COLO829 (cell line): ENCODE measurements at regions not wholly inside any gene's neighbourhood (a gene's known extent, or its start where the extent isn't known, plus 50 kb on each side); places are given as distances from the start of the nearest gene placed in this dataset.

Source experiments
- DNase-seq: peaks from one replicate; pipeline ENCODE4 v3.0.0; 2012; ENCODE audit warnings: low spot score

DNA sequence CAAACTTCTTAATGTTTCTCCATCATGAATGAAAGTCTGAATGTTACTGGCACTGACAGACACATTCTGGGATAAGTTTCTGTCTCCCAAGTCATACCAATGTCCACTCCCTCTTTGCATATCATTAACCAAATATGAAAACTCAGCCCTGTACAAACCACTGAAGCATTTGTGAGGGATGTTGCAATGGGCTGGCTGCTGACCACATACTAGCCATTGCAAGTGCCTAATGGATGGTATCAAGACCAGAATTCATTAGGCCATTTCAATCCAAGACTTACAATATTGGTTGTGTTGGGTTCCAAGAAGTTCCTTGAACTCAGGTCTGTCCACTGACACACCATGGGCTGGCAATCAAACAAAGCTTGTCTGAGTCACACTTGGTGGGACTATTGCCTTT, 73.8 kb downstream of the CBLN2 start:
- DNase-seq = no peak

DNA sequence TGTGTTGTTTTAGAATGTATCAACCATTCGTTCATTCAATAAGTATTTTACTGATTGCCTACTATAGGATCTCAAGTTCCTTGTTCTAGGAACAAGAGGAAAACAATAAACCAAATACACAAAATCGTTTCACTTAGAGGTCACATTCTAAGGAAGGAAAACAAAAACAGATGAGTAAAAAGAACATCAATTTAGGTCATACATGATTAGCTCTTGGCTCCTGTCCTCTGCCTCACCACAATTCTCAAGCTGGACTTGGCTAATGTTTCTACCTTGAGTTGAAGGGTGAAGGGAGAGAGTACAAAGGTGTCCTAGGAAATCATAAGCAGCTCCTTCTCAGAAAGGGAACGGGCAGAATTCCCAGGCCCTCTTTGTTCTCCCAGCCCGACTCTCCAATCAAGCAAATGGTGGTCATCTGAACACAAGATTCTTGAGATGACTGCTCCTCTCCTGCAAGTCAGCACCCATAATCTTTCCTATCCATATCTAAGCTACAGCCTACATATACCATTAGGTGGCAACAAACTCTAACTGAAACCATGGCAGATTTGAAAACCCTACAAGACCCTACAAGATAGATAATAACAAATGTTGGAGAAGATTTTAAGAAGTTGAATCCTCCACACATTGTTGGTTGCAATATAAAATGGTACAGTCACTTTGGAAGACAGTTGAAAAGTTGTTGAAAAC, 76.0 kb downstream of the CBLN2 start:
- no peak for DNase-seq

DNA sequence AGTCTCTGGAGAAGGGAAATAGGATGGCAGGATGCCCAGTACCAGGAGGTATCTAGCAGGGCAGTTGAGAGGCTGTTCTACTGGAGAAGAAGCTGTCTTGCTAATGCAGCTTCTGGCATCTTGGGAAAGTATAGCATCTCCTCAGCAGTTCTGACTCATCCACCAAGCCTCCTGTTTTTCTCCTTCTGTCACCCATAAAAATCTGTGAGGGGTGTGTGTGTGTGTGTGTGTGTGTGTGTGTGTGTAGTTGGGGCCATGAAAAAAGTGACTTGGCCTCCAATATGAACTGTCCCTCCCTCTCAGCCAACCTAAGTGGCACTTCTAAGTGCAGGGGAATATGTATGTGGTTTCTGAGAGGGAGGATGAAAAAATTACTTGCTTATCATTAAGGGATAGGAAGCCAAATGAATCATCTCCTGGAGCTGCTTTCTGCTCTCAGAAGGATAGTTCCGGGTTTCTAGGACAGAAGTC, 83.9 kb downstream of the CBLN2 start:
- no peak for DNase-seq

DNA sequence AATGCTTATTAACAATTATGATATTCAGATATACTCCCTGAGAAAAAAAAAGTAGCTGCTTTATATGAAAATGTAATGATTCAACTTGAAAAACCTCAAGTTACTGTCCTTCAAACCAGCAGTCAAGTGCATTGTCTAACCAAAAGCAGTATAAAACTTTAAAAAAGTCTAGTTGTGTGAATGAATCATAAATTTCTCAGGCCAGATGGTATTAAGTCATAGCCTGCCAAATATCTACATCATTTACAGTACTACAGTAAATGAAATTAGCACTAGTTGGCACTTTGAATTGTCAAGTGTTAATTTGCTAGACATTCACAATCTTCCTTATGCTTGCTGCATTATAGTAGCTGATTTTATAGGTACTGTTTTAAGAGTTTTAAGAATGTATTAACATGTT, 85.9 kb downstream of the CBLN2 start:
- DNase-seq = no peak

DNA sequence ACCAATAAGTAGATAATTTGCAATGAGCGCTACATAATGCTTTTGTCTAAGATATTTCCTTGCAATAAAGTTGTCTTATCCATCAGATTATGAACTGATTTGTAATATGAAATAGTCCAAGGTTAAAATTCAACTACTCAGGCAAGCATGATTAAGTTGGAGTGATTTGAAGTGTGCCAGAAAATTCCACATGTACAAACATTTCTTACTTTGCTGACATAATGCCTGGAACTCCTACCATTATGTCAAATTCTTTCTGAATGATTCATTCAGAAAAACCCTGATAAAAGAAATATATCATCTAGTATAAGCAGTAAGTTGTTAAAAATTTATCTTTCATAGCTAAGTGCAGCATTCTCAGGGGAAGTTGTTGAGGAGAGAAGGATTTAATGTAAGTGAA, 87.3 kb downstream of the CBLN2 start:
- no peak for DNase-seq

DNA sequence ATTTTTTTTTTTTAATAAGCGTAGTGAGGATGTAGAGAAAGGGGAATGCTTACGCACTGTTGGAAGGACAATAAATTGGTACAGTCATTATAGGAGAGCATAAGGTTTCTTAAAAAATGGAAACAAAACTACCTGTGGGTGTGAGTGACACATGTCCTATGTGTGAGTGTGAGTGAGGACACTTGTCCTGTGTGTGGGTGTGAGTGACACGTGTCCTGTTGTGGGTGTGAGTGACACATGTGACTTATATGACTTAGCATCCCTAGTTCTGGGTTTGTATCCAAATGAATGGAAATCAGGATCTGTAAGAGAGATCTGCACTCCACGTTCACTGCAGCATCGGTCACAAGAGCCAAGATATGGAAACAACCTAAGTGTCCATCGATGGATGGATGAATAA, 91.8 kb downstream of the CBLN2 start:
- DNase-seq = no peak

- no peak for DNase-seq
Observed at GRCh38 chr18:72444798-72445155, 99.4 kb downstream of the CBLN2 start.

GRCh38 chr18:72444111-72444797, 99.9 kb downstream of the CBLN2 start:
- no peak for DNase-seq

GRCh38 chr18:72436401-72436800, 107.7 kb downstream of the CBLN2 start:
- no peak for DNase-seq

- DNase-seq = no peak
Observed at GRCh38 chr18:72433756-72434155, 110.4 kb downstream of the CBLN2 start.

GRCh38 chr18:72427721-72428120, 116.4 kb downstream of the CBLN2 start:
- DNase-seq = no peak

DNA sequence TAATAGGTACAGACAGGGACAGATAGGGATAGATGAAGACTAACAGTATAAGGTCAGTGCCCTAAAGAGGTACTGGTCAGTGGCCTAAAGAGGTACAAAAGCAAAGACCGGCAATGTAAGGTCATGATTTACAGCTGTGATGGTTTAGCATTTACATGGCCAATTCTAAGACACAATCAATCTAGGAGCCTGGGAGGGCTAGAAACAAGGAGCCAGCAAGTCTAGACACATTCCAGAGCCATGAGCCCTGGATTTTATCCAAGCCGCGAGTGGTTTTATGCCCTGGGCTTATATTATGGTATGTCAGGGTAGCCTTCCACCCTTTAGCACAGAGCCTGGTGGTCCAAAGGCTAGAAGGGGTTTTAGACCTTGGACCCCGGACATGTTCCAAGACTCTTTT, 124.2 kb downstream of the CBLN2 start:
- no peak for DNase-seq

DNA sequence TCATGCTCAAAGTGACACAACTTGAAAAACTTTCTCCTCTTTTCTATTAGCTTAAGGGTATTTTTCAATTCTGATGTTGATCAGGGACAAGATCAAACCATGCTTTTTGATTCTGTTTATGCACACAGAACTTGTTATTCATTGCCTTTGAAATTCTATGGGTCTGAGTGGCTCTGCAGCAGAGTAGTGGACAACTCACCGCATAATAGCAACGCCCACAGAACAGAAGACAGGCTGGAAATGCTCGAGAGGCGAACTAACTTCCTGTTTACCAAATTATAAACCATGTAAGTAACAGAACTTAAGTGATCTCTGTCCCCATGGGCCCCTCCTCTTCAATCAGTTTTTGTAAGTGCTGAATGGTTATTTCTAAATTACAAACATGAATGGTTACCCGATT, 131.2 kb downstream of the CBLN2 start:
- DNase-seq = peak; percentile 1

DNA sequence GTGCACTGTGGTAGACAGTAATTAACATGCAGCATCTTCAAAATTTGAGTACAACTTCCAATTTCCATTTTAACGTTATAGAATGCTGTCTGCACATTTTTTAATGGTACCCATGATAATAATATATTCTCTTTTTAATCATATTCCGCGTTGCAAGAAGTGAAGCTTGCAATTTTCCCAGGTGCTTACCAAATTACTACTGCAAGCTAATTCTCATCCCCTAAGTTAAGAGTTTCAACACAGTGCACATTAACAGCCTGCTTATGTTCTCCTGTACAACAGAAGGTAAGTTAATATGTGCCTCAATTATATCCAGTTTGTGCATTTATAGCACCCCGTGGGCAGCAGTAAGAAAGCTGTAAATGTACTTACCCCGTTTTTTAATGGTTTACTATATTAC, 132.9 kb downstream of the CBLN2 start:
- DNase-seq = no peak

- DNase-seq = peak; percentile 1
Observed at GRCh38 chr18:72410399-72410798, 133.7 kb downstream of the CBLN2 start.

DNA sequence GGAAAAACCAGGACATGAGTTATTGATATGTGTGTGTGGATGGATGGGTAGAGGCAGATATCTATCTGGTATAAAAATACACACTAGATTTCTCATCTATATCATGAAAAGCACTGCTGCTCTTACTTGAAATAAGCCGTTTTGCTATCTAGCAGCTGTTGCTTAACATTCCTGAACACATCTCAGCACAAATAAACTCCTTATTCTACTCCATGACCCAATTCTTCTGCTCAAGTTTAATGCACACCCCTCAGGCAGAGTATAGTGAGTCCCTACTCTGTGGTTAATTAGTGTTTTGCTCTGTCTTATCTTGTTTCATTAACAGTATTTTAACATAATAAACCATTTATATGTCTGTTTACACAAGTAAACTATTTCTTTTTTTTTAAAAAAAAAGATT, 134.2 kb downstream of the CBLN2 start:
- DNase-seq = no peak

GRCh38 chr18:72407048-72407447, 137.1 kb downstream of the CBLN2 start:
- no peak for DNase-seq

DNA sequence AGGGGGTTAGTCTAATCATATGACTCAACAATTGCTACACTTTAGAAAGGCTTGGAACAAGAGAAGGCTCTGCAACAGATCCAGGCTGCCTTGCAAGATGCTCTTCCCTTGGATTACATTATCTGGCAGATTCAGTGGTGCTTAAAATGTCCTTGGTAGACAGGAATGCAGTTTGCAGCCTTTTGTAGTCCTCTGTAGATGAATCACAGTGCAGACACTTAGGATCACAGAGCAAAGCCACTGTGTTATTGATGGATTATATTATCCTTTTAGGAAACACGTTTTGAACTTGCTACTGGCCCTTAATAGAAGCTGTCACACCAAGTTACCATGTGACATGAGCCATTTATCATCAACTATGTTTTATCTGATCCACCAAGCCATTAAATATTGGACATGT, 152.2 kb downstream of the CBLN2 start:
- DNase-seq = no peak

- no peak for DNase-seq
Observed at GRCh38 chr18:72391427-72391826, 152.7 kb downstream of the CBLN2 start.

DNA sequence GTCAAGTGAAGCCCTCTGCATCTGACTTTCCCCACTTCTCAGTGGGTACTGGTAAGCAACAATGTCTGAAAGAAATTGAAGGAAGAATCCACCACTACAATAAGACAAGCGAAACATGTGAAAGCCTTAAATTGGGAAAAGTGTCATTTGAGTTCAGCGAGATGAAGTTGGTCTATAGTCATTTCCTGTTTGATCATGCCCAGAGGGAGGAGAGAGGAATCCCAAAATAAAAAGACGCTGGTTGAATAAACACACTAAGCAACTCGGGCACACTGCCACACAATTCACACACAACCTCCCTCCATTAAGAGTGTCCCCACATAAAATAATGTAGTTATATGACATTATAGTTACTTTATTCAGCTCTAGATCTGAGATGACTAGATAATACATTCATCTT, 166.1 kb downstream of the CBLN2 start:
- DNase-seq = no peak

- no peak for DNase-seq
Observed at GRCh38 chr18:72376256-72376655, 167.9 kb downstream of the CBLN2 start.

- DNase-seq = no peak
Observed at GRCh38 chr18:72375618-72376017, 168.5 kb downstream of the CBLN2 start.

- DNase-seq = no peak
Observed at GRCh38 chr18:72372076-72372475, 172.1 kb downstream of the CBLN2 start.

- DNase-seq = no peak
Observed at GRCh38 chr18:72368308-72368707, 175.8 kb downstream of the CBLN2 start.
